22Rv1 (cell line): ENCODE measurements at regions not wholly inside any gene's neighbourhood (a gene's known extent, or its start where the extent isn't known, plus 50 kb on each side); places are given as distances from the start of the nearest gene placed in this dataset.

ENCODE experiments used
- H3K27ac ChIP-seq: fragments of 450-650 bp; 2 replicates; pipeline ENCODE4 v1.5.1; 2017
- ZFX ChIP-seq: fragments of 450-650 bp; IDR thresholded peaks from 2 replicates; pipeline ENCODE4 v1.6.1; 2017; ENCODE audit warnings: antibody characterized with exemption, borderline replicate concordance
- TF ChIP-seq, protein P1 (sequence below): fragments of 450-650 bp; IDR thresholded peaks from 2 replicates; pipeline ENCODE4 v1.5.1; 2017; ENCODE audit warnings: mild to moderate bottlenecking

DNA sequence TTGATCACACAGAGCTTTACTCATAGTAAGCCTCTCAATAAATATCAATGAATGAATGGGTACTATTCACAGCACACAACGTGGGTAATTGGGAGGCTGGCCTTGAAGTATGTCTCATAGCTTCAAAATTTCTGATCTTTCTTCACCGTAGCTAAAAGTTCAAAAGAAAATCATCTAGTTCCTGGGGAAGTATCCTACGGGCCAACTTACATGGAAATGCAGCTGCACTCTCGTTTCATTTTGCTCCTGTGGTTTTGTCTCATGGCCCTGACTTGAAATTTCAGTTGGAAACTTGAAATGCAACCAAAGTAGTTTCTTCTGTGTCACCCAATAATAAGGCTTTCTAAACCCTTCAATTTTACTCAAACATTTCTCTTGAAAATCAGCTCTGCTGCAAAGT lies 76.1 kb upstream of the CNIH3 start:
- H3K27ac ChIP-seq = no peak overlapping the region
- no peak for TF ChIP-seq ZFX
- TF ChIP-seq, protein P1, sequence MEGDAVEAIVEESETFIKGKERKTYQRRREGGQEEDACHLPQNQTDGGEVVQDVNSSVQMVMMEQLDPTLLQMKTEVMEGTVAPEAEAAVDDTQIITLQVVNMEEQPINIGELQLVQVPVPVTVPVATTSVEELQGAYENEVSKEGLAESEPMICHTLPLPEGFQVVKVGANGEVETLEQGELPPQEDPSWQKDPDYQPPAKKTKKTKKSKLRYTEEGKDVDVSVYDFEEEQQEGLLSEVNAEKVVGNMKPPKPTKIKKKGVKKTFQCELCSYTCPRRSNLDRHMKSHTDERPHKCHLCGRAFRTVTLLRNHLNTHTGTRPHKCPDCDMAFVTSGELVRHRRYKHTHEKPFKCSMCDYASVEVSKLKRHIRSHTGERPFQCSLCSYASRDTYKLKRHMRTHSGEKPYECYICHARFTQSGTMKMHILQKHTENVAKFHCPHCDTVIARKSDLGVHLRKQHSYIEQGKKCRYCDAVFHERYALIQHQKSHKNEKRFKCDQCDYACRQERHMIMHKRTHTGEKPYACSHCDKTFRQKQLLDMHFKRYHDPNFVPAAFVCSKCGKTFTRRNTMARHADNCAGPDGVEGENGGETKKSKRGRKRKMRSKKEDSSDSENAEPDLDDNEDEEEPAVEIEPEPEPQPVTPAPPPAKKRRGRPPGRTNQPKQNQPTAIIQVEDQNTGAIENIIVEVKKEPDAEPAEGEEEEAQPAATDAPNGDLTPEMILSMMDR = no peak

DNA sequence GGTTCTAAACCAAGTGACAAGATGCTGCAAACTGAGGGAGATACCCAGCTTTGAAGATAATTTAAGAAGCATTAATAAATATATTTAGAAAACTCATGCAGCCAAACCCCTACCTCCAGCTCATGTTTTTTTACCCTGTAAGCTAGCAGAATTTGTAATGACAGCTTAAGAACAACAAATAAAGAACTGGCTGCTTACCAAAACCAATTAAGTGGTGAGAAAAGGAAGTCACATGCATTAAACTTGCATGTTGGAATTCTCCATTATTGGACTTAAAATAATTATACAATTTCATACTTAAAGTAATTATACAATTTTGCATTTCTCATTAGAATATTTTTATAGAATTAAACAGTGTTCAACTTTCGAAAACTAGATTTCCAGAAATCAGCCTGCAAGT lies 75.6 kb upstream of the CNIH3 start:
- TF ChIP-seq ZFX = no peak
- TF ChIP-seq, protein P1 = no peak
- H3K27ac ChIP-seq = no peak overlapping the region

DNA sequence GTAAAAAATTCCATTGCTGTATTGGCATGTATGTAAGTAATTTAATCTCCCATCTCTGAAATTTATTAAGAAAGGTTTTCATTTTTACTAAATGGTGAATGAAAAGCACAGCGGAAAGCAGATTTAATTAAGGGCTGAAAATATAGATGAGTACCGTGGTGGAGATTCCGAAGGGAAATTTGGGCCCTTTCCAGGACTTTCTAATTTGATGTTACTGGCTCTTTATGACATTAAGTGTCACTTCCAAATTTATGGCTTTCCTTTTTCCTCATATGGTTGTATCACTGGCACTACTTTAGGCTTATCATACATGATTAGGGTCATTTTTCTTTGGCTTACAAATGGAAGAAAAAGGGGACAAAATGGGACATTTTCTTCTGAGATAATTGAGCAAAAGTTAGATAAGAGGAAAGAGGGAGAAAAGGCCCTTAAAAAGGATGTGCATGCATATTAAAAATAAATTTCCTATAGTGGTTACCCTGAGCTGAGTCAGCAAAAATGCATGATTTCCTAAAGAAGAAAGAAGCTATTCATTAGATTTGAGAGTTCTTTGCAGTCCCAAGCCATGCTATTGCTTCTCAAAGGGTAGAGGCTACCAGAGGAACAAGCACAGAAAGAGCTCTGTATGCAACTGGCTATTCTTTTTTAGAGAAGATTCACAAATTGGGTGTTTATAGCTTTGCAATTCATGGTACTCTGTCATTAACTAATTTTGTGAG lies 74.9 kb upstream of the CNIH3 start:
- TF ChIP-seq, protein P1 = no peak
- no peak for TF ChIP-seq ZFX
- H3K27ac ChIP-seq = no peak overlapping the region

DNA sequence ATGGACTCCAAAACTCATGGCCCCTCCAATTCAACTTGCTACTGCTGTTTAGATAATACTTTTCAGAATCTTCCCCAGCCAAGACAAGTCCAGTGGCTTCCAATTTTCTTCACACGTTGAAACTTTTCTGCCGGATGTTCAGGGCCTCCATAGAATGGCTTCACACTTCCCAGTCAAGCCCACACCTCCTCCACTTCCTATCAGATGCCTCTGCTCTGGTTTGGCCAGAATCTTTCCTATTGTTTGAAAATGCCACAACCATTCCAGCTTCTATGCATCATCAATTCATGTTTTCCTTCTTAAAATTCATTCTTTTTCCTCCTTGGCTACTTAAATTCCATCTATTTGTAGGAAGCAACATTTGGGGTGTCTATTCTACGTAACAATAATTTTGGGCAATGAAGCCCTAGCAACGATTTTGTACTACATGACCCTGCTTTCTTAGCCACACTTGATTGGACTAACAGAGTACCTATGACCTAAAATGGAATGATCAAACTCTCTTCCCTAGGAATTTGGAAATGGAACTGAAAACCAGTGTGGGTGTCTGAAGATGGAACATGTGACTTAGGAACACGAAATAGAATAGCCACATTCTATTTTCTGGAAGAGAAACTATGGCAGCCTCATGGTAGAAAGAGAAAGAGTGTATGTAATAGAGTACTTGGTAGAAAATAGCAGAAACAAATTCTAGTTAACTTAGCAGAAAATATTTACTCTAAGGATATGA lies 74.1 kb upstream of the CNIH3 start:
- TF ChIP-seq, protein P1 = no peak
- no peak for TF ChIP-seq ZFX
- no peak overlapping the region for H3K27ac ChIP-seq

DNA sequence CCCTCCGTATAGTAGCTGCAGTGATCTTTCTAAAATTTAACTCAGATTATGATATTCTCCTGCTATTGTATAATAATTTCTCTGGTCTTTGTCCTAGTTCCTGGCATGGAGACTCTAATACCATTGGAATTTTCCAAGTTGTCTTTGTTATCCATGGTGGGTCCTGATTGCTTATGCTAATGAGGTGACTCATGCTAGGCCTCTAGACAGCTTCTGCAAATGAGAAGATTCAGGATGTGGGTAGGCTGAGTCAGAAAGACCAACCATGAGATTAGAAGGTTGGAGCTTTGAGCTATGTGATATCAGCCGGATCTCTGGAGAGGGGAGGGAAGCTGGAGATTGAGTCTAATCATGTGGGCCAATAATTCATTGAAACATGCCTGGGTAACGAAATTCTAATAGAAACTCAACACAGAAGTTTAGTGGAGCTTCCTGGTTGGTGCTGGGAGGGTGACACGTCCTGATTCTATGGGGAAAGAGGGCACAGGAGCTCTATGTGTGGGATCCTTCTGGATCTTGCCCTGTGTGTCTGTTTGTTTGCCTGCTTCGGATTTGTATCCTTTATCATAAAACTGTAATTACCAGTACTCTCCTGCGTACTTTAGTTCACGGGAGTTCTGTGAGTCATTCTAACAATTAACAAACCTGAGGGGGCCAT lies 73.2 kb upstream of the CNIH3 start:
- H3K27ac ChIP-seq = no peak overlapping the region
- TF ChIP-seq ZFX = no peak
- TF ChIP-seq, protein P1 = no peak

DNA sequence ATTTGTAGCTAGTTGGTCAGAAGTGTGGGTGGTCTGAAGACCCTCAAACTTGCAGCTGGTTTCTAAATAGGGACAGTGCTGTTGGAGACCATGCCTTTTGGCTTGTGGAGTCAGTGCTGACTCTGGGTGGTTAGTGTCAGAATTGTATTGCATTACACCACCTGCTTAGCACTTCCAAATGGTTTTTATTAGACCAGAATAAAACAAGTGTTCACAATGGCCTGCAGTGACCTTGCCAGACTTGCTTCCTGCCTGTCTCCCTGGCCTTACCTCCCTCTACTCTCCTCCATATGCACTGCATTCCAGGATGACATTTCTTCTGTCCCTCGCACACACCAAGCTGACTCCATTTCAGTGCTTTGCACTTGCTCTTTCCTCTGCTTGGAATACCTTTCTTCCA lies 72.7 kb upstream of the CNIH3 start:
- H3K27ac ChIP-seq = no peak overlapping the region
- TF ChIP-seq ZFX = no peak

DNA sequence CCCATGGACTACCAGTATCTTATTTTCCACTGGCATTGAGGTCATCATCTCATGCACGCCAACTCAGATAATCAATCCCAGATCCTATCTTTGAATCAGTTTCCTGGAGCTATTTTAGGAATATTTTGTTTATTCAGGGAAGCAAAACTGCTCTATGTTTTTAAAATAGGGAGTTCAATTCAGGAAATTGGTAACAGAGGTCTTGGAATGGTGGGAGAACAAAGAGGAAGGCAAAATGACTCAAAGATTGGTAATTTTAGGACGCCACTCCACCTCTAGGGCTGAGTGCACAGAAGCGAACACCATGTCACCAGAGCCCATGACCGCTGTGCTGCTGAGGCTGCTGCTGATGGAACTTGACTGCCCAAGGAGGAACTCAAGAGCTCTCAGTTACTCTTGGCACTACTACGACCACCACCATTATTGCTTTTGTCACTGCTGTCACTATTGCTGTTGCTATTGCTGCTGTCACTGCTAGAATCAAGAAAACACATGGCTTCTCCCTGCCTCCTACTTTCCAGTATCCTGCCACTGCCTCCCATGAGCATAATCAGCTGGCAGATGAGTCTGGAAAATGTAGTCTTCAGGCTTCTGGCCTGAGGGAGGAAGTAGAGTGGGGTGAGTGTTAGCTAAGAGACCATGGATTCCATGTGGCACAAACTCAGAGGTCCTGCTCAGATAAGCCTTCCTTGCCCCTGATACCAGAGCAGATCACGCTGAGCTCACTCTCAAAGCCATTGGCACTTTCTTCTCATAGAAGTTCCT lies 71.6 kb upstream of the CNIH3 start:
- TF ChIP-seq ZFX = no peak

DNA sequence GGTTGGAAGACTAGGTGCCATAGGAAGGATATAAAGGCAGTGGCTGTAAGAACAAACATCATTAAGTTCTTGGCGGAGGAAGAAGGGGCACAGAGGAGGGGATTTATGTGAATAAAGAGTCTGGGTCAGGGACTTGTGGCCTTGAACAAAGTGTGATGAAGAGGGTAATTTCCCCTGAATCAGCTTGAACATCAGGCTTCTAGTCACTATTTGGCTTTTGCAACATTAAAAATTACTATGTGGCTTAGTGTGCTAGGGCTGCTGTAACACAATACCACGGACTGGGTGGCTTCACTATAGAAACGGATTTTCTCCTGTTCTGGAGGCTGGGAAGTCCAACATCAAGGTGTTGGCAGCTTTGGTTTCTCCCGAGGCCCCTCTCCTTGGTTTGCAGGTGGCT lies 70.5 kb upstream of the CNIH3 start:
- TF ChIP-seq, protein P1 = no peak
- TF ChIP-seq ZFX = no peak
- H3K27ac ChIP-seq = no peak overlapping the region

More for the DNA sequence above, 71.6 kb upstream of the CNIH3 start:
- no peak overlapping the region for H3K27ac ChIP-seq
